Left ventricle myocardium superior (tissue), 1 donor: ENCODE measurements at regions not wholly inside any gene's neighbourhood (a gene's known extent, or its start where the extent isn't known, plus 50 kb on each side); places are given as distances from the start of the nearest gene placed in this dataset.

ENCODE experiments used
- ATAC-seq: fragments of 200-7000 bp; cut with Tn5 transposase; one replicate; pipeline ENCODE4 v1.9.1; 2020; ENCODE audit warnings: mild to moderate bottlenecking, moderate library complexity
- DNase-seq: peaks from one replicate; pipeline ENCODE4 v3.0.0-alpha.2; 2020
- intact Hi-C: fragments of 100-400 bp; cut with micrococcal nuclease; formaldehyde crosslinking; loops from one replicate; pipeline ENCODE4 v1.11.0; 2022
- donor health status: DM: no; HTN: yes; CAD: no; lungs with severe emphysema.

DNA sequence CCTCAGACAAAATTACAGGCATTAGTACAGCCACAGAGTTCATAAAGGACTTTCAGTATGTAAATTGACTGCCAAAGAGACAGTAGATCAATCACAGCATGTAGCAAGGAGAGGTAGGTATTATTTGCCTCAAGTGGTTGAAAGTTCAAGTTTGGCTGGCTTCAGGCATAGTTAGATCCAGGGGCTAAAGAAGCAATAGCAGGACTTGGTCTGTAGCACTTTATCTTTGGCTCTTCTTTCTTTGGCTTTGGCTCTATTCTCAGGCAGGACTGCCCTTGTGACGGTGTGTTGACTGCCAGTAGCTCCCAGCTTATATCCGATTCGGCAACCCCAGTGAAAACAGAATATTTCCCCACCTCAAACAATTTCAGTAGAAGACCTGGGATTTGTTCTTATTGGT is 346.0 kb upstream of the TBX3 start:
- DNase-seq (no peak), ATAC-seq (no peak)
- intact Hi-C loops, result no loop called here

- no peak for ATAC-seq
- intact Hi-C loops, result no loop called here
- no peak for DNase-seq
Measured at GRCh38 chr12:115024531-115024930, 340.6 kb upstream of the TBX3 start.

DNA sequence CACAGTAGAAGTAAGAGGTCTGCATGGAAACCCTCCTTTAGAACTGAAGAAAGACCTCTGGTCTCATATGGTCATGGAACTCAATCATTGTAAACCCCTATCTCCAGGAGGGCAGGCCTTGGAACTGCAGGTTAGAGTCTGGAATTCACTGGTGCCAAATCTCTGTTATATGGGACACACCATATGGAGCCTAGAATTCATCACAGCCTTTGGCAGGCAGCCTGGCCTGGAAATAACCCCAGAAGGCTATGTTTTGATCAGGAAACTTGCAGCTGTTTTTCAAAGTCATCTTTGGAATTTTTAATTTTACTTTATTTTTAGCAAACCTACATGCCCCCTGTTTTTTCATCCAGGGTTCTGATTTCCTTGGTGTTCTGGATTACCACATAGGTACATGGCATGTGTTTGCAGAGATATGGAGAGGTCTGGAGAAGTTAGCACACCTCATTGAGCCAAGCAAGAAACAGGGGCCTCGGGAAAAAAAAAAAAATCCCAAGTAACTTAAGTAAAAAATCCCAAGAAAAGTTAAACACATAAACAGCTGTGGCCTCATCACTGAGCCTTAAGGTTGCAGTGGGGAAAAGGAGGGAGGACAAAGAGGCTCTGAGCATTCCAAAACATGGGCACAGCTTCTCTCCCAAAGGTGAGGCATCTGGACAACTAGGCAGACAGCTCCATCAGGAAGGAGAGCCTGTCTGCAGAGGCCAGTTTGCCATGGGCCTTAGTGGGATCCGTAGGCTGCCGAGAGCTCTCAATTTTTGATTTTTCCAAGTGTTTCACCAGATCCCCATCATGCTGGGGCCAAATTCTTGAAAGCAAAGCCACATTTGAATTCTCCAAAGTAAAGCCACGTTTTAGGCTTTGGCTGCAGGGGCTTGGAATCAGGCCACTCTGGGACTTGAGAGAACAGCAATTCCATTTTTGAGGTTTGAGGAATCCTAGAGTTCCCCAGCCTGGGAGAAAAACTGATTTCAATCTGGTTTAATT is 339.6 kb upstream of the TBX3 start:
- intact Hi-C loops, result no loop called here
- ATAC-seq (peak; percentile 52), DNase-seq (peak; percentile 63)

- intact Hi-C loops, result no loop called here
- no peak for ATAC-seq
- no peak for DNase-seq
Measured at GRCh38 chr12:115020091-115020490, 336.1 kb upstream of the TBX3 start.

DNA sequence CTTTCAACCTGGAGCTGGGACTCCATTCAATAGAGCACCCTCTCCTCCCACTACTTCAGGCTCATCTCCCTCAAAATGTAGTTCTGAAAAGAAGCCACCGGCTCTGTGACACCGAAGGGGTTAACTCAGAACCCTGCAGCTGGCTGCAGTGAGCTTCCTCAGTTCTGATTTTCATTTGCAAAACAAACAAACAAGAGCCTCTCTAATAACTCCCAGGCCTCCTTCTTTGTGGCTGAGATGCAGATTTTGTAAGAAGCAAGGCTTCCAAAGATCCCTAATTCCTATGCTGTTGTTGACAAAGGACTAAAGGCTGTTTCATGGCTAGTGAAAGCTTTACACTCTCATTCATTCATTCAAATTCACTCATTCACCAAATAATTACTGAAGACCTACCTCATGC is 333.4 kb upstream of the TBX3 start:
- ATAC-seq (no peak), DNase-seq (no peak)
- intact Hi-C loops, result no loop called here

GRCh38 chr12:115013236-115013981 is 329.4 kb upstream of the TBX3 start:
- peak; percentile 27 for DNase-seq
- intact Hi-C loops, result no loop called here
- peak; percentile 80 for ATAC-seq

DNA sequence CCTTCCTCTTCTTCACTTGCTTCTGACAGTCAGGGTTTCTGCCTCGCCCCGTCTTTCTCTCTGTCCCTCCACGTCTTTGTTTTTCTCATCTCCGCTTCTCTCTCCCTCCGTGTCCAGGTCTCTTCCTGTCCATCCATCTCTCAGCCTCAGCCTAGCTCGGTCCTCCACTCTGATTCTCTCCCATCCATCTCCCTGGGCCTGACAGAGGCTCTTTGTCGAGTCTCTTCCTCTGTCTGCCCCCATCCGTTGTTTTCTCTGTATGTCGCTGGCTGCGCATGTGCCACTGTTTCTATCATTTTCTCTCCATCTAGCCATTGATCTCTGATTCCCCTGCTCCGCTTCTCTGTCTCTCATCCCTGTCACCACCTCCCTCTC is 328.9 kb upstream of the TBX3 start:
- peak; percentile 20 for ATAC-seq

GRCh38 chr12:115011703-115012102 is 327.7 kb upstream of the TBX3 start:
- DNase-seq, result no peak
- intact Hi-C loops, result no loop called here
- no peak for ATAC-seq

More for the DNA sequence above, 328.9 kb upstream of the TBX3 start:
- no peak for DNase-seq
- intact Hi-C loops, result no loop called here

DNA sequence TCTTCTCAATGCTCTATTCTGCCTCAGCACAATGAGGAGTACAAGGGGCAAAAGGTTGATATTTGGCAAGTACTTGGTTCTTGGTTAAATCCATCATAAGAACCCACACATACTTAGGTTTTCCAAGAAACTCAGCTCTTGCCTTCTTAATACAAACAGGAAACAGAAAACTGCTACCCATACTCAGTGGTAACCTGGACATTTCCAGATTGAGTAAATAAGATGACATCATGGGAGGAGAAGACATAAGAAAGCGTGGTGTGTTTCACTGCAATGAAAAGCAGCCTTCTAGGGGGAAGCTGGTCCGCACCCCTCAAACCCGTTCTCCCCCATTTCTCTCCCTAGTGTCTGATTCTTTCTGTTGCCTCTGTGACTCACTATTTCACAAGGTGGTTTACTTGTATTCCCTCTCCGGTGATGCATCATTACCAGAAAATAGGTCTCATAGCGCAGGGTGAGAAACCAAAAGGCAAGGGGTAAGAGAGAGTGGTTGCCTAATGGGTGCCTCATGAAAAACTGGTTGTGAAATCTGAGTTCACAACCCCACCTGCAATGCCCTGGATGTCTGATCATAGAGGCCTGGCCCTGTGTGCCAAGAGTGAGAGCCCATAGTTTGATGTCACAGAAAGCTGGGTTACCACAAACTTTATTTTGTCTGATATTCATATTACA is 326.5 kb upstream of the TBX3 start:
- intact Hi-C loops, result no loop called here
- DNase-seq, result no peak
- no peak for ATAC-seq

DNA sequence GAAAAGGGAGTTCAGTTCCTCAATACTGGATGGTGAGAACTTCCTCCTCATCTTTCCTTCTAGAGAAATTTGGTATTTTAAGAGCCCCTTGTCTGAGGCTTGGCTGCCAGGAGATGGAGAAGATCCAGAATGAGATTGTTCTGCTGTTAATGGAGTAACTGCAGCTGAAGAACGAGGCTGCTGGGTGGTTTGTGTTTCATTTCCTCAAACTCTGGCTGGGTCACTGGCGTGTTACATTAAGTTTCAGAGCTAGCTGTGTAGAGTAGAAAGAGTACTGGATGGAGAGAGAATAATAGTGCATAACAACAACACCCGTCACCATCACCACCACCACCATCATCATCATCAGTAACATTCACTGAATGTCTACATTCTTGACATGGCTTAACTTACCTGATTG is 325.0 kb upstream of the TBX3 start:
- ATAC-seq (no peak), DNase-seq (no peak)
- intact Hi-C loops, result no loop called here

- ATAC-seq, result no peak
- intact Hi-C loops, result no loop called here
- DNase-seq, result no peak
Measured at GRCh38 chr12:115004470-115005146, 320.6 kb upstream of the TBX3 start.

DNA sequence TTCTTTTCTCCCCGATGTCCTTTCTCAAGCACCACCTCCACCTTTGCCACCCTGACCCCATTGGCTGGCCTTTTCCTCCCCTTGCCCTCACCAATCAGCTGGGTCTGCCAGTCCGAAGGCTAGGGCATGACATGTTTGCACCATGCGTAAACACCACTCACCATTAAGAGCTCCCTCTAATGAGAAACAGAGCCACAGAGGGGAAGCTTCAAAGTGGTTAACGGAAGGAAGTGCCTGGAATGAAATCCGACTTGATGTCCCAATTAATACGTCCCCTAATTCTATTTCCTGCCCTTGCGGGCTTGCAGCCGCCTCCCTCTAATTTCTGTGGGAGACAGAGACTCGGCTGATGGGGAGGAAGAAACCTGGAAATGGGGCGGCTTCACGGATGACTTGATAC is 318.5 kb upstream of the TBX3 start:
- DNase-seq (no peak), ATAC-seq (no peak)
- intact Hi-C loops, result no loop called here

GRCh38 chr12:115001571-115002180 is 317.7 kb upstream of the TBX3 start:
- ATAC-seq, result no peak
- intact Hi-C loops, result no loop called here
- DNase-seq, result no peak

- DNase-seq (no peak), ATAC-seq (no peak)
- intact Hi-C loops, result no loop called here
Measured at GRCh38 chr12:115000038-115000437, 316.1 kb upstream of the TBX3 start.

DNA sequence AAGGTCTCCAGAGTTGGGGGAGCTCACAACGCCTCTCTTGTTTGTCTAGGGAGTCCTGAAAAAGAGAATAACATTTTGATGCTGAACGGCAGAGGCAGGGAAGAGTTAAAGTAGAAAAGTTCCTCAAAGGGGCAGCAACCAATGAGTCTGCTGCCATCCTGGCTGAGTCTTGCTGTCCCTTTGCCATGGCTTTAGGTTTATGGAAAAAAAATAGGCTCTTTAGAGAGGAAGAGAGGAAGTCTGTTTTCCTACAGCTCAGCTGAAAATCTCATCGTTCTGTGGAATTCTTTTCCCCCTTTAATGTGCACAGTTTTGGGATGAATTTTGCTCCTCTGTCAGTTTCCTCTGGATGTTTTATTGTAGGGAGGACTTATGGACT is 314.8 kb upstream of the TBX3 start:
- DNase-seq, result no peak
- intact Hi-C loops, result no loop called here
- ATAC-seq, result no peak

GRCh38 chr12:114998118-114998749 is 314.3 kb upstream of the TBX3 start:
- DNase-seq (no peak), ATAC-seq (peak; percentile 22)
- intact Hi-C loops, result no loop called here

- DNase-seq, result no peak
- intact Hi-C loops, result no loop called here
- no peak for ATAC-seq
Measured at GRCh38 chr12:114996382-114996781, 312.4 kb upstream of the TBX3 start.

DNA sequence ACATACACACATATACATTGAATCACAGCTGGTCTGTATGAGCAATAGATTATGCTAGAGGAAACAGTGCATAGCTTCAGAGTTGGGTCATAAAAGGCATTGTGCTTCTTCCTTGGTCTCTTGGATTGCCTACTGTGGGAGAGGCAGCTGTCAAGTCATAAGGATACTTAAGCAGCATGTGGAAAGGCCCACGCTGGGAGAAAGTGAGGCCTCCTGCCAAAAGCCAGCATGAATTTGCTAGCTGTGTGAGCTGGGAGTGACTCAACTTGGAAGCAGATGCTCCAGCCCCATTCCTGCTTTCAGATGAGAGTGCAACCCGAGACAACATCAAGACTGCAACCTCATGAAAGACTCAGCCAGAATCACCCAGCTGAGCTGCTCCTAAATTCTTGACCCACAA is 311.9 kb upstream of the TBX3 start:
- DNase-seq (no peak), ATAC-seq (no peak)
- intact Hi-C loops, result no loop called here

- DNase-seq (no peak), ATAC-seq (no peak)
- intact Hi-C loops, result no loop called here
Measured at GRCh38 chr12:114993165-114993564, 309.2 kb upstream of the TBX3 start.
